ENCODE measurements at regions not wholly inside any gene's neighbourhood (a gene's known extent, or its start where the extent isn't known, plus 50 kb on each side); places are given as distances from the start of the nearest gene placed in this dataset.
"Not testable (repeated sequence)": the region's sequence is repeated elsewhere in the genome, so short reads cannot be mapped to it uniquely, and the experiment has no call there.

GRCh38 chr11:71150859-71151258 is 101.5 kb downstream of the SHANK2 start:
- DNase-seq = peak; percentile 39

GRCh38 chr11:71148716-71149115 is 103.7 kb downstream of the SHANK2 start:
- DNase-seq = no peak

DNA sequence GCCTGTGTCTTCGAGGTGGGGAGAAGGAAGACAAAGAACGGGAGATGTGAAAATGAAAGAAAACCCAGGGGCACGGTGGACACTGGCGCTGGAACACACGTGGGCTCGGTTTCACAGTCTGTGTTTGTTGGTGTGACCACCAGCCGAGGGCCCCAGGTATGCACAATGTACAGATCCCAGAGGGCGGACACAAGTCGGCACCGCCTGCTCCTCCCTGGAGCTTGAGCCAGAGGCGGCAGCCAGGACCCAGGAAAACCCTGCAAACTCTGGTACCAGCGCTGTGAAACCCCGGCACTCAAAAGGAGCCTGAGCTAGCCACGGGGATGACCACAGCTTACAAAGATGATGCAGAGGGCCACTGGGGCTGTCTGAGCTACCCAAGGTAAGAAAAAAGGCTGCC is 105.0 kb downstream of the SHANK2 start:
- DNase-seq = peak; percentile 43

- DNase-seq = no peak
These were observed 105.5 kb downstream of the SHANK2 start for GRCh38 chr11:71146846-71147245.

DNA sequence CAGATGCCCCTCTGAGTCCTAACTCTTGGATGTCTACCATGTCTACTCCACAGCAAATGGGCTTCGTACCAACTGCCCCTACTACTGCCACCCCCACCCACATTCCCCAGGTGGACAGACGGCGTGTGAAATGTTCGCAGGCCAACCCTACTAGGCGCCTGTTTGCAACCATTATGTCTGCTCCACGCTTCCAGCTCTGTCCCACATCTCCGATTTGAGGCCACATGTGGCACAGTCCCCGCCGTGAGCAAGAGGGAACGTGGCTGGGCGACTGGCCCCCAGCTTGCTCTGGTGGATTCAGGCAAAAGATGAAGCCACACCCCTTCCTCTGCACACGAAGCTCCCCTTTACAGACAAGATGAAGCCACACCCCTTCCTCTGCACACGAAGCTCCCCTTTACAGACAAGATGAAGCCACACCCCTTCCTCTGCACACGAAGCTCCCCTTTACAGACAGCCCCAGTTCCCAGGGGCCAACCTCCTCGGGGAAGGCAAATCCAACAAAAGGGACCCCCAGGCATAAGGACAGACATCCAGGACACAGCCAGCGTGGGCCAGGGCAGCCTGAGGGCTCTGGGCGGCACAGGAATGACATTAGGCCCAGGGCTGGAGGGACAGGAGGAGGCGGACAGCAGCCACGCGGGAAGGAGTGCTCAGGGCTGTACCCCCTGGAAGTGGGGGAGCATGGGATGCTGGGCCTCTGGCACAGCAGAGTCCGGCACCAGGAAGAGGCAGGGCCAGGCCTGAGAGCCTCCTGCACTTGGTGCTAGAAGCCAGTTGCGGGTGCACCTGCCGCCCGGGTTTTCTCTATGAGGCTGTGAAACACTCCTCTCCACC is 106.2 kb downstream of the SHANK2 start:
- no peak for DNase-seq

- peak; percentile 27 for DNase-seq
These were observed 107.0 kb downstream of the SHANK2 start for GRCh38 chr11:71145368-71145767.

- no peak for DNase-seq
These were observed 107.6 kb downstream of the SHANK2 start for GRCh38 chr11:71144736-71145135.

GRCh38 chr11:71144010-71144409 is 108.4 kb downstream of the SHANK2 start:
- DNase-seq = peak; percentile 38

GRCh38 chr11:71140206-71140919 is 112.0 kb downstream of the SHANK2 start:
- DNase-seq = peak; percentile 50

DNA sequence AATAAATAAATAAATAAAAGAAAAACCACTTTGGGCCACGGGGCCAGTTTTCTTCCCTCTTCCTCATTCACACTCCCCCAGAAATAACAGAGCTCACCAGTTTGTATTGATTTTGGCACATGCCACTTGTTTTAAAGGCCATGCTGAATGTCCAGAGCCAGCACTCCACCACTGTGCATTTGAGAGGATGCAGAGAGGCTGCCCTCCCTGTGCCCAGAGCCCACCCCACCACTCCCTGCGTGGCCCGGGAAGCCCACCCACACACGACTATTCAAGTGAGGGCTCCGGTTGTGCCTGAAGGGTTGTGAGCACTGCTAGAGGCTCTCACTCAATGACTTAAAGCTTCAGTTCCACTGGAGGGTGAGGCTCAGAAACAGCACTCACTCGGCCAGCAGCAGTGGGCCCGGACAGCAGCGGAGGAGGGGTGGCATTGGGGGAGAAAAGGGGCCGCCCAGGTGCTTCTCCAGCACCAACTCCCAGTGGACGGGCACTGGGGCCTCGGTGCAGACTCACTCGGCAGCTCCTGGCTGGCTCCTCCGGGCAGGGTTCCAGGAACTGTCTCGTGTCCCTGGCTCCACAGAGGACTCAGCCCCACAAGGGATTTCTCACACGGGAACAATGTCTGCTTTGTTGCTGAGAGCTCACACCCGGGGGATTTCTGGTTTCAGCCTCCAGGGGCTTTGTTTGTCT is 112.7 kb downstream of the SHANK2 start:
- peak; percentile 8 for DNase-seq

DNA sequence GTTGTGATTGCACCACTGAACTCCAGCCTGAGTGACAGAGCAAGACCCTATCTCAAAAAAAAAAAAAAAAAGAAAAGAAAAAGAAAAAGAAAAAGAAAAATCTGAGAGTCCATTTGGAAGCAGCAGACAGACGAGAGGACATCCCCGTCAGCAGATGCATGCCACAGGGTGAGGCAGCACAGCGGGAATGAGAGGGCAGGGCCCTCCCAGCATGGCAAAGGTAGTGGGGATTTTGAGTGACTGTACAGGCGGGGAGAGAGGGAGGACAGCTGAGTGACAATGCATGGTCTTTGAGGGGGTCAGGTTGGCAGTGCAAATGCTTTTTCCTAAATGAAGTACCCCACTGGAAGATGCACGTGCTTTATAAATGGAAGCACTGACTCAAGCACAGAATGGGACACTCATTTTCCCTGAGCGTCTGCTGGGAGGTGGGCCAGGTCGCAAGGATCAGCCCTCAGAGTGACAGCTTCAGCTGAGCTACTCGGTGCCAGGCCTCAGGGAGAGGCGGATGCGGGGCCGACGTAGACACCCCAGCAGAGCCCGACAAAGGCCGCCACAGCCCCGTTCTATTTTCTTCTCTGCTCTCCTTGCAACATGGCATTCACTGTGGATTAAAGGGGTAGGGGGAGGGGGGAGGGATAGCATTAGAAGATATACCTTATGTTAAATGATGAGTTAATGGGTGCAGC is 113.5 kb downstream of the SHANK2 start:
- peak; percentile 38 for DNase-seq

GRCh38 chr11:71137376-71137775 is 115.0 kb downstream of the SHANK2 start:
- peak; percentile 22 for DNase-seq

DNA sequence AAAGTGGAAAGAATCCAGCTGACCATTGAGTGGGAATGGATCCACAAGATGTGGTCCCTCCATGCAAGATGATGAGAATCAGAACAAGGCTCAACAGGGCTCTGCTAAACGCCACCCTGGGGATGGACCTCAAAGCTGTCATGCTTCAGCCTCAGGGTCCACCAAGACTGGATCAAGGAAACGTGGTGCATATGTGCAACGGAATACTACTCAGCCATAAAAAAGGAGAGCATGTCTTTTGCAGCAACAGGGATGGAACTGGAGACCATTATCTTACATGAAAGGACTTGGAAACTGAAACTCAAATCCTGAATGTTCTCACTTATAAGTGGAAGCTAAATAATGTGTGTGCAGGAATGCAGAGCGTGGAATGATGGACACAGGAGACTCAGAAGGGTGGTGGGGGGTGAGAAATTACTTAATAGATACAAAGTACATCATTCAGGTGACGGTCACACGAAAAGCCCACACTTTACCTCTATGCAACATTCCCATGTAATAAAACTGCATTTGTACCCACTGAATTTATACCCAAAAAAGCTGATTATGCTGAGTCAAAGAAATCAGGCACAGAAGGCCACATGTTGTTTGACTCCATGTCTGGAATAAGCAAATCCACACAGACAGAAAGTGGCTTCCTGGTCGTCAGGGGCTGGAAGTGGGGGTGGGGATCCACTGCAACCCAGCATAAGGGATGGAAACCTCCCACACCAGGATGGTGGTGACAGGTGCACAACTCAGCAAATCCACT is 116.1 kb downstream of the SHANK2 start:
- peak; percentile 10 for DNase-seq

- DNase-seq = no peak
These were observed 117.3 kb downstream of the SHANK2 start for GRCh38 chr11:71135112-71135511.

DNA sequence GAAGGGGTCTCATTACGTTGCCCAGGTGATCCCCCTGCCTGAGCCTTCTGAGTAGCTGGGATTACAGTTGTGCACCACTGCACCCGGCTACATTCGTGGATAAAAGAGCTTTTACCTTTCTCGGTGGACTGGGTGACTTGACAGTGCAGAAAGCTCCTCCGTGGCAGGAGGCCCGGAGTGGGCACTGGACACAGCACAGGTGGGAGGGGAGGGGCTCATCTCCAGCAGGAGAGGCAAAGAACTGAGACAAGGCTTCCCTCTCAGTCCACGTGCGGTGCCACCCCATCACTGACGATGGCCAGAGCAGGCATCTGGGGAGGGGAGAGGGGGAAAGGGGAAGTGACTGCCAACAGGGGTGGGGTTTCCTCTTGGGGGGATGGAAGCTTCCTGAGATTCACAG is 118.4 kb downstream of the SHANK2 start:
- DNase-seq = no peak

DNA sequence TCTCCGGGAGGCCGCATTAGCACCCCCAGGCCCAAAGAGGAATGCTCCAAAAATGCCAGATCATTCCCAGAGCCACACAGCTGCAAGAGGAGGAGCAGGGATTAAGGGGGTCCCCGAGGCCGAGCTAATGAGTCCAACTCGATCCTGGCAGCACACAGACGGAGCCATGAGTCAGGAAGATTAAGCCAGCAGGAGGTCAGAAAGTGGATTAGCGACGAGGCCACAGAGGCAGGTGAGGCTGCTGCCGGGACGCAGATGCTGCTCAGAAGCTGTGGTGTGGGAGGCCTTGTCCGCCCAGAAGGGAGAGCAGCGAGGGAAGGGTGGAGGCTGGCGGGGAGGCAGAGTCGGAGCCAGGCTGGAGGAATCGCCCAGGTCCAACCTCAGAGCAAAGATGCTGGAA is 120.5 kb downstream of the SHANK2 start:
- no peak for DNase-seq

DNA sequence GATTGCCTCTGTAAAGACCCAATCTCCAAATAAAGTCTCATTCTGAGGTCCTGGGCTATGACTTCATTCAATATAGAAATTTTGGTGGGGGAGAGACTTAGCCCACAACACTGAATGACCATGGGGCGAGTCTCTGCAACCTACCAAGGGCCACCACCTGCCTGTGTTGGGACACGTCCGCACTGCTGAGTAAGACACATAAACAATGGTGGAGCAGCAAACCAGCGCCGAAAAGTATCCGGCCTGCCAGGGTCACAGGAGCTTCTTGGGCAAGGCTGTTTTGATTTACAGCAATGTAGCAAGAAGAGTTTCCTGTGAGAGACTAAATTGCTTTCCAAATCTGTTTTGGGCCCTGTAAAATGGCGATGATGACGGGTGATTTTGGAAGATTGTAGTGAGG is 122.3 kb downstream of the SHANK2 start:
- DNase-seq = no peak

GRCh38 chr11:71129624-71130023 is 122.8 kb downstream of the SHANK2 start:
- DNase-seq = no peak

GRCh38 chr11:71127806-71128205 is 124.6 kb downstream of the SHANK2 start:
- no peak for DNase-seq

GRCh38 chr11:71126401-71126800 is 126.0 kb downstream of the SHANK2 start:
- not testable (repeated sequence) for DNase-seq

DNA sequence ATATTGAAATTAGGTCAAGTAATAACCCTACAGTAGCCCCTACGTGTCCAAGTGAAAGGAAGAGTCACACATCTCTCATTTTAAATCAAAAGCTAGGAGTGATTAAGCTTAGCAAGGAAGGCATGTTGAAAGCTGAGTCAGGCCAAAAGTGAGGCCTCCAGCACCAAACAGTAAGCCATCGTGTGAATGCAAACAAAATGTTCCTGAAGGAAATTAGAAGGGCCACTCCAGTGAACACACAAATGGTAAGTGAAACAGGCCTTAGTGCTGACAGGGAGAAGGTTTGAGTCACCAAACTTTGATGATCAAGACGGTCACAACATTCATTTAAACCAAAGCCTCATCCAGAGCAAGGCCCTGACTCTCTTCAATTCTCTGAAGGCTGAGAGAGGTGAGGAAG is 127.2 kb downstream of the SHANK2 start:
- no peak for DNase-seq

DNA sequence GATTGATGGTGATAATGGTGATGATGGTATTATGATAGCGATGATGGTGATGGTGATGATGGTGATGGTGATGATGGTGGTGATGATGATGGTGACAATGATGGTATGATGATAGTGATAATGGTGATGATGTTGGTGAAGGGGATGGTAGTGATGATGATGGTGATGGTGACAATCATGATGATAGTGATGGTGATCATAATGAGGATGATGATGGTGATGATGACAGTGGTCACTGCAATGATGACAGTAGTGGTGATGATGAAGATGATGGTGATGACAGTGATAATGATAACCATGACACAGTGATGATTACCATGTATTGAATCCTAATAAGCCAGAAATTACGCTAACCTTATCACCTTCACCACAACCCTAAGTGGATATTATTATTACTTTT is 128.2 kb downstream of the SHANK2 start:
- DNase-seq = no peak
